H9 (cell line): ENCODE measurements at regions not wholly inside any gene's neighbourhood (a gene's known extent, or its start where the extent isn't known, plus 50 kb on each side); places are given as distances from the start of the nearest gene placed in this dataset.

Experiments
- DNase-seq: peaks from one replicate; pipeline ENCODE4 v3.0.0-alpha.2; 2017
- H2AFZ ChIP-seq: one replicate; pipeline ENCODE4 v1.6.1; 2013; ENCODE audit warnings: mild to moderate bottlenecking, low read length, control low read depth, moderate library complexity
- H2AK5ac ChIP-seq: 2 replicates; pipeline ENCODE4 v1.6.1; 2013; ENCODE audit warnings: low read length, control low read depth, mixed read lengths; ENCODE audit not compliant: insufficient read length
- H2BK120ac ChIP-seq: one replicate; pipeline ENCODE4 v1.6.1; 2013; ENCODE audit warnings: low read depth, mild to moderate bottlenecking, low read length, control low read depth, inconsistent platforms; ENCODE audit not compliant: poor library complexity, severe bottlenecking
- H2BK12ac ChIP-seq: 2 replicates; pipeline ENCODE4 v1.6.1; 2013; ENCODE audit warnings: low read length, control low read depth, mixed read lengths, low read depth; ENCODE audit not compliant: insufficient read length
- H2BK15ac ChIP-seq: 2 replicates; pipeline ENCODE4 v1.6.1; 2013; ENCODE audit warnings: low read depth, low read length, control low read depth
- H2BK20ac ChIP-seq: one replicate; pipeline ENCODE4 v1.6.1; 2013; ENCODE audit warnings: low read depth, mild to moderate bottlenecking, low read length, control low read depth, inconsistent platforms; ENCODE audit not compliant: poor library complexity, severe bottlenecking
- H2BK5ac ChIP-seq: 2 replicates; pipeline ENCODE4 v1.6.1; 2013; ENCODE audit warnings: low read length, control low read depth, mixed read lengths; ENCODE audit not compliant: insufficient read length
- H3K14ac ChIP-seq: 2 replicates; pipeline ENCODE4 v1.6.1; 2013; ENCODE audit warnings: low read length, control low read depth; ENCODE audit not compliant: insufficient read depth
- H3K18ac ChIP-seq: 2 replicates; pipeline ENCODE4 v1.6.1; 2013; ENCODE audit warnings: low read depth, mild to moderate bottlenecking, mixed read lengths, low read length, control low read depth; ENCODE audit not compliant: insufficient read length
- H3K23ac ChIP-seq: 2 replicates; pipeline ENCODE4 v1.6.1; 2013; ENCODE audit warnings: low read length, control low read depth, mixed read lengths, low read depth; ENCODE audit not compliant: insufficient read length
- H3K23me2 ChIP-seq: 2 replicates; pipeline ENCODE4 v1.6.1; 2013; ENCODE audit warnings: low read depth, mild to moderate bottlenecking, mixed read lengths, low read length, control low read depth; ENCODE audit not compliant: insufficient read length, poor library complexity, severe bottlenecking
- H3K27ac ChIP-seq: 2 replicates; pipeline ENCODE4 v1.5.1; 2013; ENCODE audit warnings: low read length, control low read depth, mixed read lengths, low read depth; ENCODE audit not compliant: insufficient read length
- H3K27me3 ChIP-seq: 2 replicates; pipeline ENCODE4 v1.6.1; 2013; ENCODE audit warnings: low read length, control low read depth, inconsistent platforms; ENCODE audit not compliant: insufficient read depth
- H3K4ac ChIP-seq: 2 replicates; pipeline ENCODE4 v1.6.1; 2013; ENCODE audit warnings: low read depth, mild to moderate bottlenecking, control low read depth, inconsistent platforms, low read length, moderate library complexity
- H3K4me1 ChIP-seq: 2 replicates; pipeline ENCODE4 v1.6.1; 2013; ENCODE audit warnings: low read length, control low read depth, inconsistent platforms; ENCODE audit not compliant: insufficient read depth
- H3K4me2 ChIP-seq: 2 replicates; pipeline ENCODE4 v1.6.1; 2013; ENCODE audit warnings: low read length, control low read depth, mixed read lengths; ENCODE audit not compliant: insufficient read length, insufficient read depth
- H3K56ac ChIP-seq: 2 replicates; pipeline ENCODE4 v1.6.1; 2013; ENCODE audit warnings: low read depth, mild to moderate bottlenecking, mixed read lengths, low read length, control low read depth; ENCODE audit not compliant: insufficient read length
- H3K79me1 ChIP-seq: 2 replicates; pipeline ENCODE4 v1.6.1; 2013; ENCODE audit warnings: low read depth, mild to moderate bottlenecking, moderate library complexity, low read length, control low read depth, inconsistent platforms; ENCODE audit not compliant: insufficient read depth, poor library complexity, severe bottlenecking
- H3K79me2 ChIP-seq: 2 replicates; pipeline ENCODE4 v1.6.1; 2013; ENCODE audit warnings: low read length, control low read depth, inconsistent platforms; ENCODE audit not compliant: insufficient read depth
- H3K9ac ChIP-seq: 2 replicates; pipeline ENCODE4 v1.6.1; 2013; ENCODE audit warnings: low read length, control low read depth, mixed read lengths; ENCODE audit not compliant: insufficient read length; ENCODE audit errors: extremely low read depth
- H3K9me3 ChIP-seq: one replicate; pipeline ENCODE4 v1.6.1; 2013; ENCODE audit warnings: low read depth, low read length, inconsistent platforms; ENCODE audit not compliant: control insufficient read depth
- H3T11ph ChIP-seq: one replicate; pipeline ENCODE4 v1.6.1; 2013; ENCODE audit warnings: mild to moderate bottlenecking, low read length, control low read depth, inconsistent platforms
- H4K20me1 ChIP-seq: one replicate; pipeline ENCODE4 v1.6.1; 2013; ENCODE audit not compliant: control insufficient read depth, insufficient read length, insufficient read depth
- H4K5ac ChIP-seq: 2 replicates; pipeline ENCODE4 v1.6.1; 2013; ENCODE audit warnings: low read depth, mild to moderate bottlenecking, mixed read lengths, low read length, control low read depth; ENCODE audit not compliant: insufficient read length
- H4K8ac ChIP-seq: replicated peaks from 2 replicates; pipeline ENCODE4 v1.6.1; 2013; ENCODE audit warnings: low read length, control low read depth, mixed read lengths, low read depth; ENCODE audit not compliant: insufficient read length
- H4K91ac ChIP-seq: 2 replicates; pipeline ENCODE4 v1.6.1; 2013; ENCODE audit warnings: low read depth, mild to moderate bottlenecking, moderate library complexity, mixed read lengths, low read length, control low read depth; ENCODE audit not compliant: insufficient read length
- H3K27ac Mint-ChIP-seq, 3 experiments: 2 replicates in 2 of 3; 3 replicates in 1 of 3; pipeline ENCODE4 v1.8.0; 2020 to 2021; ENCODE audit warnings: mixed read lengths in 3 of 3, mild to moderate bottlenecking in 1 of 3, moderate library complexity in 1 of 3
- H3K27me3 Mint-ChIP-seq: 2 replicates; pipeline ENCODE4 v1.8.0; 2021; ENCODE audit warnings: low read depth, mild to moderate bottlenecking, moderate library complexity, mixed read lengths
- H3K36me3 Mint-ChIP-seq, 3 experiments: 2 replicates in 2 of 3; 3 replicates in 1 of 3; pipeline ENCODE4 v1.8.0; 2020 to 2021; ENCODE audit warnings: low read depth in 3 of 3, mixed read lengths in 3 of 3; ENCODE audit not compliant: insufficient read depth in 1 of 3
- H3K4me1 Mint-ChIP-seq, 2 experiments: 2 replicates each; pipeline ENCODE4 v1.8.0; 2020; ENCODE audit warnings: mixed read lengths in 2 of 2
- H3K4me3 Mint-ChIP-seq, 2 experiments: 2 replicates in 1 of 2; 3 replicates in 1 of 2; pipeline ENCODE4 v1.8.0; 2020 to 2021; ENCODE audit warnings: mild to moderate bottlenecking in 2 of 2, mixed read lengths in 2 of 2, moderate library complexity in 1 of 2
- H3K9me3 Mint-ChIP-seq, 2 experiments: 2 replicates in 1 of 2; 3 replicates in 1 of 2; pipeline ENCODE4 v1.8.0; 2020; ENCODE audit warnings: mild to moderate bottlenecking in 2 of 2, mixed read lengths in 2 of 2, moderate library complexity in 1 of 2
- WGBS: extraction: QIAGEN DNeasy Blood & Tissue Kit; methylation state at CpG from one replicate; pipeline ENCODE4 v1.1.7; 2013; ENCODE audit warnings: missing lambda C conversion rate, low lambda C conversion rate, mixed read lengths; ENCODE audit not compliant: insufficient read length; ENCODE audit errors: extremely low coverage; 5-methylcytosine and 5-hydroxymethylcytosine counted together
- TF ChIP-seq, protein P1 (sequence below): fragments of 200-600 bp; sonication (generic); conservative IDR thresholded peaks from 3 replicates; pipeline ENCODE4 v1.8.0; 2021; ENCODE audit warnings: antibody characterized with exemption, mild to moderate bottlenecking

DNA sequence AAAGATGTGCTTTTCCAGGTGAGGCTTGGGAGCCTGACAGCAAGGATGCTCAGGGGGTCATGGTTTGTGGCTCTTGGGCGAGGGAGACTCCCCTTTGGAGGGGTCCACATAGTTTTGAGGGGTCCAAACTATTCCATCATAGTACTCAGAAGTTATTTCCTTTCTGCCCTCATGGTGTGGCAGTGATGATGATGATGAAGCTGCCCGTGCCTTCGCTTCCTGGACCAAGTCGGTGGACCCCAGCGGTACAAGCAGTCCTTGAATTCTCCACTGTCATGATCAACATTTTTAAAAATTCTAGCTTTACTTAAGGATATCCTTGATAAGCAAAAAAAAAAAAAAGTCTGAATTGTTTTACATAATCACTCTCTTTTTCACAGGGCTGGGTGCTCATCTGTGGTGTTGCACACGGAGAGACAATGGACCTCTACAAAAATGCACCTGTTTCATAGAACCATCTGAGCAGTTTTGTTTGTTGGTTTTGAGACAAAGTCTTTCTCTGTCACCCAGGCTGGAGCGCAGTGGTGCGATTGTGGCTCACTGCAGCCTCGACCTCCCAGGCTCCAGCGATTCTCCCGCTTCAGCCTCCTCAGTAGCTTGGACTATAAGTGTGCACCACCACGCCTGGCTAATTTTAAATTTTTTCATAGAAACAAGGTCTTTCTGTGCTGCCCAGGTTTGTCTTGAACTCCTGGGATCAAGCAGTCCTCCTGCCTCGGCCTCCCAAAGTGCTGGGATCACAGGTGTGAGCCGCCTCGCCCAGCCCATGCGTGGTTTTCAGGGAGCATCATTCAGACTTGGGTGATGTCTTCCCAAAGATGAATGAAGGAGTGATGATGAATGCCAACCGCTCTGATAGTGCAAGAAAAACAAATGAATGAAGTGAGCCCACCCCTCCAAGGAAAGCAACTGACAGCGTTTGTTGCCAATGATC, 271.4 kb upstream of the HDAC4 start:
- DNase-seq: no peak
- Histone ChIP-seq H3K9ac (no peak overlapping the region), H2AK5ac (no peak overlapping the region), H3K18ac (no peak overlapping the region), H3K4me1 (no peaks in the 10 kb centered on the region), H3K56ac (no peak overlapping the region), H3K79me1 (no peaks in the 10 kb centered on the region), H2BK20ac (no peak overlapping the region), H3K23me2 (no peaks in the 10 kb centered on the region), H3K23ac (no peak overlapping the region), H3K14ac (no peak overlapping the region; the same call in 1 of the 2 replicates), H3K27ac (no peak overlapping the region), H4K20me1 (no peaks in the 10 kb centered on the region), H4K8ac (no peak overlapping the region), H2BK12ac (no peak overlapping the region), H2BK15ac (no peak overlapping the region), H3K9me3 (no peaks in the 10 kb centered on the region), H3K4me2 (no peak overlapping the region), H3K79me2 (no peaks in the 10 kb centered on the region), H2BK120ac (no peak overlapping the region), H2BK5ac (no peak overlapping the region), H4K91ac (no peak overlapping the region), H3T11ph (no peak overlapping the region), H4K5ac (no peak overlapping the region), H2AFZ (no peak overlapping the region), H3K27me3 (no peaks in the 10 kb centered on the region), H3K4ac (no peak overlapping the region)
- peaks cover 16% of the 10 kb centered on the region for H3K27me3 Mint-ChIP-seq
- H3K27ac Mint-ChIP-seq: no peak overlapping the region; a peak in 1 of 7 replicates
- no CpG with 5 or more reads among the region's 18 CpGs for WGBS
- TF ChIP-seq, protein P1, sequence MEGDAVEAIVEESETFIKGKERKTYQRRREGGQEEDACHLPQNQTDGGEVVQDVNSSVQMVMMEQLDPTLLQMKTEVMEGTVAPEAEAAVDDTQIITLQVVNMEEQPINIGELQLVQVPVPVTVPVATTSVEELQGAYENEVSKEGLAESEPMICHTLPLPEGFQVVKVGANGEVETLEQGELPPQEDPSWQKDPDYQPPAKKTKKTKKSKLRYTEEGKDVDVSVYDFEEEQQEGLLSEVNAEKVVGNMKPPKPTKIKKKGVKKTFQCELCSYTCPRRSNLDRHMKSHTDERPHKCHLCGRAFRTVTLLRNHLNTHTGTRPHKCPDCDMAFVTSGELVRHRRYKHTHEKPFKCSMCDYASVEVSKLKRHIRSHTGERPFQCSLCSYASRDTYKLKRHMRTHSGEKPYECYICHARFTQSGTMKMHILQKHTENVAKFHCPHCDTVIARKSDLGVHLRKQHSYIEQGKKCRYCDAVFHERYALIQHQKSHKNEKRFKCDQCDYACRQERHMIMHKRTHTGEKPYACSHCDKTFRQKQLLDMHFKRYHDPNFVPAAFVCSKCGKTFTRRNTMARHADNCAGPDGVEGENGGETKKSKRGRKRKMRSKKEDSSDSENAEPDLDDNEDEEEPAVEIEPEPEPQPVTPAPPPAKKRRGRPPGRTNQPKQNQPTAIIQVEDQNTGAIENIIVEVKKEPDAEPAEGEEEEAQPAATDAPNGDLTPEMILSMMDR: no peak
- no peaks in the 10 kb centered on the region; a peak in 1 of 7 replicates for H3K36me3 Mint-ChIP-seq
- H3K9me3 Mint-ChIP-seq: no peaks in the 10 kb centered on the region
- no peaks in the 10 kb centered on the region for H3K4me1 Mint-ChIP-seq
- H3K4me3 Mint-ChIP-seq: no peak overlapping the region
